ENCODE measurements at regions not wholly inside any gene's neighbourhood (a gene's known extent, or its start where the extent isn't known, plus 50 kb on each side); places are given as distances from the start of the nearest gene placed in this dataset.

GRCh38 chr13:112209266-112209665 lies 142.3 kb downstream of the SOX1 start:
- Histone ChIP-seq H3K79me1 (ENCODE audit: low read depth, low read length) (no peaks in the 10 kb centered on the region), H2AFZ (ENCODE audit: low read length) (no peak overlapping the region), H3K27ac (ENCODE audit: low read depth, low read length) (no peak overlapping the region), H3K23me2 (ENCODE audit: low read depth, low read length) (peaks cover 2% of the 10 kb centered on the region; the same call in 1 of the 2 replicates), H3K9ac (replicated peaks in 1 of 4; ENCODE audit: extremely low read depth in 1 of 4, low read depth in 3 of 4, low read length in 3 of 4) (no peak overlapping the region), H2AK5ac (ENCODE audit: low read depth, low read length) (no peak overlapping the region), H3K4me2 (ENCODE audit: insufficient read depth in 1 of 2, low read depth in 2 of 2, low read length in 2 of 2) (no peak overlapping the region), H2BK15ac (ENCODE audit: low read length) (no peak overlapping the region), H3K4me3 (ENCODE audit: extremely low read depth in 1 of 4, insufficient read depth in 2 of 4, low read depth in 3 of 4, low read length in 4 of 4) (no peak overlapping the region), H4K5ac (ENCODE audit: insufficient read length, low read depth, low read length) (no peak overlapping the region), H3K56ac (replicated peaks; ENCODE audit: insufficient read length, low read depth, low read length) (no peak overlapping the region), H3K27me3 (replicated peaks in 1 of 4; ENCODE audit: control insufficient read depth in 3 of 4, extremely low read depth in 1 of 4, insufficient read depth in 3 of 4, low read length in 3 of 4) (peaks cover 0 to 29% (median 22%) of the 10 kb centered on the region in 4 experiments; a peak in 6 of 7 replicates), H2BK5ac (ENCODE audit: low read depth, low read length) (no peak overlapping the region), H2BK120ac (replicated peaks; ENCODE audit: low read depth, low read length) (no peak overlapping the region), H2BK12ac (ENCODE audit: low read depth, low read length) (no peak overlapping the region), H4K91ac (replicated peaks; ENCODE audit: insufficient read length, low read length) (no peak overlapping the region), H3K18ac (ENCODE audit: extremely low read depth, low read length) (no peak overlapping the region), H3K4me1 (replicated peaks in 1 of 4; ENCODE audit: control insufficient read depth in 3 of 4, insufficient read depth in 4 of 4, low read length in 3 of 4) (peaks cover 2 to 12% (median 8%) of the 10 kb centered on the region in 4 experiments), H2BK20ac (ENCODE audit: low read length) (no peak overlapping the region), H3K4ac (replicated peaks; ENCODE audit: insufficient read length, low read depth, low read length) (no peak overlapping the region), H4K20me1 (replicated peaks in 1 of 2; ENCODE audit: control insufficient read depth in 1 of 2, insufficient read depth in 2 of 2, low read length in 2 of 2) (no peaks in the 10 kb centered on the region), H4K8ac (ENCODE audit: extremely low read depth, insufficient read depth, low read length) (no peak overlapping the region), H3K9me3 (ENCODE audit: insufficient read depth in 2 of 2, low read depth in 1 of 2, low read length in 1 of 2) (no peaks in the 10 kb centered on the region), H3K36me3 (ENCODE audit: control insufficient read depth in 2 of 4, insufficient read depth in 4 of 4, low read length in 3 of 4) (no peaks in the 10 kb centered on the region), H3K14ac (ENCODE audit: insufficient read length) (no peak overlapping the region), H3K79me2 (ENCODE audit: control insufficient read depth in 1 of 2, insufficient read depth in 2 of 2, low read length in 2 of 2) (no peaks in the 10 kb centered on the region; a peak in 1 of 4 replicates), H3K23ac (ENCODE audit: insufficient read length) (no peak overlapping the region)
- 86% methylated on average over 12 of the region's 12 CpGs; no CpG with 5 or more reads in 1 of the 2 experiments for WGBS, 2 experiments (ENCODE audit: extremely low coverage in 1 of 2, insufficient coverage in 1 of 2, insufficient read length in 1 of 2, insufficient replicate concordance in 2 of 2, low coverage in 1 of 2, low lambda C conversion rate in 2 of 2, missing lambda C conversion rate in 1 of 2)
- FAIRE-seq (no peak), DNase-seq (ENCODE audit: low read depth in 1 of 2, low spot score in 2 of 2) (no peak)
- ChIA-PET CTCF (ENCODE audit: partially characterized antibody) (interaction anchor here (2.6 kb wide), 1 partner anchor 234 kb away, joined by 6 read pairs; no protein-coding TSS in a partner anchor), POLR2A (ENCODE audit: partially characterized antibody) (no interaction called here)
- TF ChIP-seq GABPA (IDR thresholded peaks at IDR 0.05; ENCODE audit: borderline replicate concordance, insufficient read depth, low read length) (no peak), TAF1 (IDR thresholded peaks at IDR 0.05; ENCODE audit: low read depth, low read length) (no peak), CTCF (IDR thresholded peaks at IDR 0.05; ENCODE audit: control extremely low read depth in 1 of 3, insufficient read depth in 1 of 3, low read depth in 1 of 3, low read length in 3 of 3) (no peak), MAFK (IDR thresholded peaks at IDR 0.05; ENCODE audit: low read depth, low read length) (no peak), BACH1 (IDR thresholded peaks at IDR 0.05; ENCODE audit: low read length) (no peak), POLR2A (IDR thresholded peaks at IDR 0.05; ENCODE audit: control extremely low read depth in 1 of 2, low read depth in 2 of 2, low read length in 2 of 2) (no peak), GTF2F1 (IDR thresholded peaks at IDR 0.05; ENCODE audit: borderline replicate concordance, low read depth, low read length) (no peak), KDM4A (IDR thresholded peaks at IDR 0.05; ENCODE audit: low read depth, low read length, severe bottlenecking) (no peak), CTBP2 (IDR thresholded peaks at IDR 0.05; ENCODE audit: borderline replicate concordance, insufficient read depth, insufficient read length, low read length) (no peak), KDM5A (IDR thresholded peaks at IDR 0.05; ENCODE audit: low read length) (no peak), BRCA1 (IDR thresholded peaks at IDR 0.05; ENCODE audit: low read depth, low read length) (no peak), RNF2 (IDR thresholded peaks at IDR 0.05; ENCODE audit: borderline replicate concordance, low read depth, low read length, missing control alignments, poor library complexity, severe bottlenecking) (no peak)
